ENCODE measurements at regions not wholly inside any gene's neighbourhood (a gene's known extent, or its start where the extent isn't known, plus 50 kb on each side); places are given as distances from the start of the nearest gene placed in this dataset.

DNA sequence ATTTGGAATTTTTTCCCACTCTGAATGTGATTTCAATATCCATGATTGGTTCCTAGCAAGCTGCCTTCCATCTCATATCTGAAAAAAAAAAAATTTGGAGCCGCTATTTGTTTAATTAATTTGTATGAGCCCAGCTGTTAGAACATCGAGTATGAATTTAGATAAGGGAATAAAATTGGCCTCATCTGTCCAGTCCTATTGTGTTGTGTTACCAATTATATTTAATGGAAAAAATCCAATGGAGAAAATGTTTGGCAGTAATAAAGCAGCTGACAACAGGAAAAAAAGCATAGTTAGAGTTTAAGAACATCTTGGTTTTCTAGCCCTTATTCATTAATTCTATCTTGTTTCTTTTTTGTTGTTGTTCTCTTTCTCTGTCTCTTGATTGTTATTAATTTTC is 735.6 kb upstream of the RIOK2 start:
- TF ChIP-seq, protein P1, sequence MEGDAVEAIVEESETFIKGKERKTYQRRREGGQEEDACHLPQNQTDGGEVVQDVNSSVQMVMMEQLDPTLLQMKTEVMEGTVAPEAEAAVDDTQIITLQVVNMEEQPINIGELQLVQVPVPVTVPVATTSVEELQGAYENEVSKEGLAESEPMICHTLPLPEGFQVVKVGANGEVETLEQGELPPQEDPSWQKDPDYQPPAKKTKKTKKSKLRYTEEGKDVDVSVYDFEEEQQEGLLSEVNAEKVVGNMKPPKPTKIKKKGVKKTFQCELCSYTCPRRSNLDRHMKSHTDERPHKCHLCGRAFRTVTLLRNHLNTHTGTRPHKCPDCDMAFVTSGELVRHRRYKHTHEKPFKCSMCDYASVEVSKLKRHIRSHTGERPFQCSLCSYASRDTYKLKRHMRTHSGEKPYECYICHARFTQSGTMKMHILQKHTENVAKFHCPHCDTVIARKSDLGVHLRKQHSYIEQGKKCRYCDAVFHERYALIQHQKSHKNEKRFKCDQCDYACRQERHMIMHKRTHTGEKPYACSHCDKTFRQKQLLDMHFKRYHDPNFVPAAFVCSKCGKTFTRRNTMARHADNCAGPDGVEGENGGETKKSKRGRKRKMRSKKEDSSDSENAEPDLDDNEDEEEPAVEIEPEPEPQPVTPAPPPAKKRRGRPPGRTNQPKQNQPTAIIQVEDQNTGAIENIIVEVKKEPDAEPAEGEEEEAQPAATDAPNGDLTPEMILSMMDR (IDR thresholded peaks at IDR 0.05) = no peak
- TF ChIP-seq POLR2AphosphoS5 (IDR thresholded peaks at IDR 0.05; ENCODE audit: low read depth, low read length) (no peak), TCF7L2 (IDR thresholded peaks at IDR 0.05; ENCODE audit: low read depth, low read length) (no peak)
- TF ChIP-seq, protein P2, sequence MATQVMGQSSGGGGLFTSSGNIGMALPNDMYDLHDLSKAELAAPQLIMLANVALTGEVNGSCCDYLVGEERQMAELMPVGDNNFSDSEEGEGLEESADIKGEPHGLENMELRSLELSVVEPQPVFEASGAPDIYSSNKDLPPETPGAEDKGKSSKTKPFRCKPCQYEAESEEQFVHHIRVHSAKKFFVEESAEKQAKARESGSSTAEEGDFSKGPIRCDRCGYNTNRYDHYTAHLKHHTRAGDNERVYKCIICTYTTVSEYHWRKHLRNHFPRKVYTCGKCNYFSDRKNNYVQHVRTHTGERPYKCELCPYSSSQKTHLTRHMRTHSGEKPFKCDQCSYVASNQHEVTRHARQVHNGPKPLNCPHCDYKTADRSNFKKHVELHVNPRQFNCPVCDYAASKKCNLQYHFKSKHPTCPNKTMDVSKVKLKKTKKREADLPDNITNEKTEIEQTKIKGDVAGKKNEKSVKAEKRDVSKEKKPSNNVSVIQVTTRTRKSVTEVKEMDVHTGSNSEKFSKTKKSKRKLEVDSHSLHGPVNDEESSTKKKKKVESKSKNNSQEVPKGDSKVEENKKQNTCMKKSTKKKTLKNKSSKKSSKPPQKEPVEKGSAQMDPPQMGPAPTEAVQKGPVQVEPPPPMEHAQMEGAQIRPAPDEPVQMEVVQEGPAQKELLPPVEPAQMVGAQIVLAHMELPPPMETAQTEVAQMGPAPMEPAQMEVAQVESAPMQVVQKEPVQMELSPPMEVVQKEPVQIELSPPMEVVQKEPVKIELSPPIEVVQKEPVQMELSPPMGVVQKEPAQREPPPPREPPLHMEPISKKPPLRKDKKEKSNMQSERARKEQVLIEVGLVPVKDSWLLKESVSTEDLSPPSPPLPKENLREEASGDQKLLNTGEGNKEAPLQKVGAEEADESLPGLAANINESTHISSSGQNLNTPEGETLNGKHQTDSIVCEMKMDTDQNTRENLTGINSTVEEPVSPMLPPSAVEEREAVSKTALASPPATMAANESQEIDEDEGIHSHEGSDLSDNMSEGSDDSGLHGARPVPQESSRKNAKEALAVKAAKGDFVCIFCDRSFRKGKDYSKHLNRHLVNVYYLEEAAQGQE (IDR thresholded peaks at IDR 0.05; ENCODE audit: insufficient read depth in 1 of 2, low read depth in 2 of 2, low read length in 1 of 2) = no peak
